Thyroid gland (tissue), 4 donors: ENCODE measurements at regions not wholly inside any gene's neighbourhood (a gene's known extent, or its start where the extent isn't known, plus 50 kb on each side); places are given as distances from the start of the nearest gene placed in this dataset.

Experiments used
- DNase-seq, 2 donors: peaks; one replicate each; pipeline ENCODE4 v3.0.0-alpha.2; 2019
- H3K27ac ChIP-seq, 3 donors: fragments of 200-600 bp; sonication (generic); 1 replicate in 2 of 3; 2 replicates in 1 of 3; pipeline ENCODE4 v1.5.1; 2016 to 2019; ENCODE audit warnings: mild to moderate bottlenecking in 1 of 3, moderate library complexity in 1 of 3
- H3K27me3 ChIP-seq: fragments of 200-600 bp; sonication (generic); one replicate; pipeline ENCODE4 v1.5.1; 2019
- H3K36me3 ChIP-seq, 2 donors: fragments of 200-600 bp; sonication (generic); one replicate each; pipeline ENCODE4 v1.5.1; 2016 to 2019
- H3K4me1 ChIP-seq, 2 donors: fragments of 200-600 bp; sonication (generic); one replicate each; pipeline ENCODE4 v1.5.1; 2017 to 2019
- H3K4me3 ChIP-seq, 3 donors: fragments of 200-600 bp; sonication (generic); replicated peaks in 1 of 3; 1 replicate in 2 of 3; 2 replicates in 1 of 3; pipeline ENCODE4 v1.5.1; 2016; ENCODE audit warnings: mild to moderate bottlenecking in 1 of 3
- H3K9me3 ChIP-seq: fragments of 200-600 bp; sonication (generic); one replicate; pipeline ENCODE4 v1.5.1; 2017
- CTCF ChIP-seq, 6 experiments: fragments of 200-600 bp in 3 of 6; fragments of 450-650 bp in 3 of 6; sonication (generic) in 3 of 6; IDR thresholded peaks; one replicate each; pipeline ENCODE4 v1.5.1; 2016 to 2019; ENCODE audit warnings: antibody characterized with exemption in 6 of 6, mild to moderate bottlenecking in 2 of 6, inconsistent platforms in 1 of 6, moderate library complexity in 1 of 6
- POLR2A ChIP-seq, 2 donors: fragments of 450-650 bp; IDR thresholded peaks; one replicate each; pipeline ENCODE4 v1.6.1; 2017; ENCODE audit warnings: antibody characterized with exemption in 2 of 2, mild to moderate bottlenecking in 2 of 2, moderate library complexity in 1 of 2
- WGBS, 2 donors: methylation state at CpG; one replicate each; pipeline ENCODE4 v1.1.5; 2017; 5-methylcytosine and 5-hydroxymethylcytosine counted together
- intact Hi-C: fragments of 100-400 bp; cut with DNase I; formaldehyde crosslinking; loops from one replicate; pipeline ENCODE4 v1.15.1; 2023

GRCh38 chr4:28475381-28475780 is 1614.7 kb downstream of the STIM2 start:
- Histone ChIP-seq H3K27ac (no peak overlapping the region), H3K27me3 (no peaks in the 10 kb centered on the region), H3K4me1 (no peaks in the 10 kb centered on the region), H3K36me3 (no peaks in the 10 kb centered on the region), H3K4me3 (no peak overlapping the region), H3K9me3 (no peaks in the 10 kb centered on the region)
- intact Hi-C loops = no loop called here
- 85 to 92% methylated on average over 1 of the region's 1 CpG for WGBS, 2 donors
- no peak for DNase-seq
- no peak for TF ChIP-seq POLR2A (IDR thresholded peaks at IDR 0.05)
- TF ChIP-seq CTCF (IDR thresholded peaks at IDR 0.05) = no peak

GRCh38 chr4:28479666-28480065 is 1619.0 kb downstream of the STIM2 start:
- no peaks in the 10 kb centered on the region for H3K4me1 ChIP-seq
- intact Hi-C loops = no loop called here
- no peak overlapping the region for H3K4me3 ChIP-seq
- no peak for DNase-seq
- no peaks in the 10 kb centered on the region for H3K36me3 ChIP-seq
- no peak for TF ChIP-seq CTCF (IDR thresholded peaks at IDR 0.05)
- no peak overlapping the region for H3K27ac ChIP-seq
- H3K27me3 ChIP-seq = no peaks in the 10 kb centered on the region
- WGBS, 2 donors = 87 to 88% methylated on average over 3 of the region's 3 CpGs
- H3K9me3 ChIP-seq = no peaks in the 10 kb centered on the region

GRCh38 chr4:28481565-28481964 is 1620.9 kb downstream of the STIM2 start:
- Histone ChIP-seq H3K4me3 (no peak overlapping the region), H3K27me3 (no peaks in the 10 kb centered on the region), H3K4me1 (no peaks in the 10 kb centered on the region), H3K27ac (no peak overlapping the region), H3K9me3 (no peaks in the 10 kb centered on the region), H3K36me3 (no peaks in the 10 kb centered on the region)
- intact Hi-C loops = no loop called here
- 78 to 79% methylated on average over 4 of the region's 4 CpGs for WGBS, 2 donors
- no peak for DNase-seq
- TF ChIP-seq CTCF (IDR thresholded peaks at IDR 0.05) (no peak), POLR2A (IDR thresholded peaks at IDR 0.05) (no peak)

GRCh38 chr4:28482580-28483270 is 1622.1 kb downstream of the STIM2 start:
- Histone ChIP-seq H3K27me3 (no peaks in the 10 kb centered on the region), H3K4me3 (no peak overlapping the region), H3K27ac (no peak overlapping the region), H3K9me3 (no peaks in the 10 kb centered on the region), H3K4me1 (no peaks in the 10 kb centered on the region), H3K36me3 (no peaks in the 10 kb centered on the region)
- intact Hi-C loops = no loop called here
- no peak for TF ChIP-seq POLR2A (IDR thresholded peaks at IDR 0.05)
- TF ChIP-seq CTCF (IDR thresholded peaks at IDR 0.05) = no peak
- DNase-seq = no peak
- 72 to 76% methylated on average over 7 of the region's 7 CpGs for WGBS, 2 donors

- H3K4me1 ChIP-seq = no peaks in the 10 kb centered on the region
- WGBS, 2 donors = 88 to 90% methylated on average over 1 of the region's 1 CpG
- intact Hi-C loops = no loop called here
- H3K27me3 ChIP-seq = no peaks in the 10 kb centered on the region
- no peaks in the 10 kb centered on the region for H3K9me3 ChIP-seq
- H3K36me3 ChIP-seq = no peaks in the 10 kb centered on the region
- H3K4me3 ChIP-seq = no peak overlapping the region
- no peak overlapping the region for H3K27ac ChIP-seq
- TF ChIP-seq CTCF (IDR thresholded peaks at IDR 0.05) (no peak), POLR2A (IDR thresholded peaks at IDR 0.05) (no peak)
- no peak for DNase-seq
Observed at GRCh38 chr4:28488021-28488420, 1627.4 kb downstream of the STIM2 start.
